Hematopoietic multipotent progenitor cell treated with erythropoietin and hydrocortisone succinate and interleukin-3 and kit ligand, for 15 days (in vitro differentiated cells): ENCODE measurements at regions not wholly inside any gene's neighbourhood (a gene's known extent, or its start where the extent isn't known, plus 50 kb on each side); places are given as distances from the start of the nearest gene placed in this dataset.
"Not testable (repeated sequence)": the region's sequence is repeated elsewhere in the genome, so short reads cannot be mapped to it uniquely, and the experiment has no call there.

Experiments
- DNase-seq: peaks from one replicate; pipeline ENCODE4 v3.0.0-alpha.2; 2015; ENCODE audit warnings: low spot score

- DNase-seq = not testable (repeated sequence)
These were observed 401.4 kb upstream of the MIR17HG start for GRCh38 chr13:90946125-90946524.

- no peak for DNase-seq
These were observed 399.5 kb upstream of the MIR17HG start for GRCh38 chr13:90947976-90948375.

GRCh38 chr13:90950160-90950559 lies 397.3 kb upstream of the MIR17HG start:
- DNase-seq = no peak

- DNase-seq = no peak
These were observed 395.8 kb upstream of the MIR17HG start for GRCh38 chr13:90951663-90952062.

- DNase-seq = no peak
These were observed 395.2 kb upstream of the MIR17HG start for GRCh38 chr13:90952326-90952725.

GRCh38 chr13:90954605-90955195 lies 392.8 kb upstream of the MIR17HG start:
- no peak for DNase-seq

GRCh38 chr13:90956031-90956430 lies 391.5 kb upstream of the MIR17HG start:
- no peak for DNase-seq

- DNase-seq = no peak
These were observed 388.6 kb upstream of the MIR17HG start for GRCh38 chr13:90958866-90959265.

- DNase-seq = no peak
These were observed 379.2 kb upstream of the MIR17HG start for GRCh38 chr13:90968166-90968904.

GRCh38 chr13:90974249-90974975 lies 373.1 kb upstream of the MIR17HG start:
- no peak for DNase-seq

- DNase-seq = no peak
These were observed 368.4 kb upstream of the MIR17HG start for GRCh38 chr13:90979059-90979458.

- no peak for DNase-seq
These were observed 362.7 kb upstream of the MIR17HG start for GRCh38 chr13:90984756-90985155.

- no peak for DNase-seq
These were observed 352.5 kb upstream of the MIR17HG start for GRCh38 chr13:90995001-90995400.

GRCh38 chr13:90995614-90996013 lies 351.9 kb upstream of the MIR17HG start:
- no peak for DNase-seq

GRCh38 chr13:90997951-90998350 lies 349.5 kb upstream of the MIR17HG start:
- DNase-seq = no peak

- no peak for DNase-seq
These were observed 348.1 kb upstream of the MIR17HG start for GRCh38 chr13:90999401-90999800.

- no peak for DNase-seq
These were observed 346.1 kb upstream of the MIR17HG start for GRCh38 chr13:91001371-91001770.

- DNase-seq = no peak
These were observed 332.8 kb upstream of the MIR17HG start for GRCh38 chr13:91014696-91015095.

GRCh38 chr13:91017031-91017668 lies 330.3 kb upstream of the MIR17HG start:
- DNase-seq = peak; percentile 8

GRCh38 chr13:91017669-91018053 lies 329.8 kb upstream of the MIR17HG start:
- DNase-seq = no peak

GRCh38 chr13:91020461-91021034 lies 326.9 kb upstream of the MIR17HG start:
- no peak for DNase-seq

- no peak for DNase-seq
These were observed 323.2 kb upstream of the MIR17HG start for GRCh38 chr13:91024157-91024792.
